IMR-90 (cell line): ENCODE measurements at regions not wholly inside any gene's neighbourhood (a gene's known extent, or its start where the extent isn't known, plus 50 kb on each side); places are given as distances from the start of the nearest gene placed in this dataset.

Experiments
- ATAC-seq: fragments of 200-7000 bp; cut with Tn5 transposase; 2 replicates; pipeline ENCODE4 v1.9.1; 2020; ENCODE audit warnings: low read depth, mild to moderate bottlenecking, moderate library complexity
- BruUV-seq: library from RNA; stranded (reverse); fragments of 400-500 nt; replicated peaks from 2 replicates; lab custom pipeline; 2021; lab: Mats Ljungman, UMichigan
- CTCF ChIA-PET: fragments of 300-600 bp; formaldehyde crosslinking; extraction: SDS; loops from one replicate; lab custom pipeline; 2021; ENCODE audit warnings: antibody characterized with exemption; lab: Yijun Ruan, JAX
- POLR2A ChIA-PET: fragments of 300-600 bp; sonication (Branson Sonifier 250); formaldehyde crosslinking; loops from one replicate; lab custom pipeline; 2022; ENCODE audit warnings: antibody characterized with exemption; ENCODE audit not compliant: unreplicated experiment; lab: Charles Lee
- DNase-seq: peaks from one replicate; pipeline ENCODE4 v3.0.0; 2013
- H2AFZ ChIP-seq: replicated peaks from 2 replicates; pipeline ENCODE3; 2013; ENCODE audit warnings: low read length, mild to moderate bottlenecking; ENCODE audit not compliant: poor library complexity
- H2AK5ac ChIP-seq: 2 replicates; pipeline ENCODE4 v1.6.1; 2013; ENCODE audit warnings: low read depth, low read length, inconsistent platforms
- H2AK9ac ChIP-seq: replicated peaks from 2 replicates; pipeline ENCODE3; 2013; ENCODE audit warnings: mild to moderate bottlenecking, low read depth, low read length, moderate library complexity; ENCODE audit not compliant: poor library complexity
- H2BK120ac ChIP-seq: 2 replicates; pipeline ENCODE4 v1.6.1; 2013; ENCODE audit warnings: low read depth, low read length, inconsistent platforms
- H2BK15ac ChIP-seq: 3 replicates; pipeline ENCODE4 v1.6.1; 2013; ENCODE audit warnings: low read depth, low read length, inconsistent platforms
- H2BK20ac ChIP-seq: 2 replicates; pipeline ENCODE4 v1.6.1; 2013; ENCODE audit warnings: low read depth, mild to moderate bottlenecking, inconsistent platforms, low read length, moderate library complexity
- H2BK5ac ChIP-seq: 2 replicates; pipeline ENCODE4 v1.6.1; 2013; ENCODE audit warnings: mild to moderate bottlenecking, low read depth, low read length, inconsistent platforms; ENCODE audit not compliant: poor library complexity, severe bottlenecking
- H3K14ac ChIP-seq: replicated peaks from 2 replicates; pipeline ENCODE4 v1.6.1; 2013; ENCODE audit warnings: low read depth, low read length, inconsistent platforms
- H3K18ac ChIP-seq: 2 replicates; pipeline ENCODE4 v1.6.1; 2013; ENCODE audit warnings: low read depth, low read length, control low read depth
- H3K23ac ChIP-seq: 2 replicates; pipeline ENCODE4 v1.6.1; 2013; ENCODE audit warnings: low read depth, low read length, inconsistent platforms
- H3K27ac ChIP-seq: 2 replicates; pipeline ENCODE4 v1.5.1; 2013; ENCODE audit warnings: mild to moderate bottlenecking, control low read depth, low read length; ENCODE audit not compliant: insufficient read depth
- H3K27me3 ChIP-seq: 2 replicates; pipeline ENCODE4 v1.6.1; 2013; ENCODE audit warnings: low read length; ENCODE audit not compliant: control insufficient read depth, insufficient read depth
- H3K36me3 ChIP-seq: 2 replicates; pipeline ENCODE4 v1.6.1; 2013; ENCODE audit warnings: low read length, mixed read lengths; ENCODE audit not compliant: control insufficient read depth, insufficient read depth
- H3K4ac ChIP-seq: 2 replicates; pipeline ENCODE4 v1.6.1; 2013; ENCODE audit warnings: low read depth, low read length, inconsistent platforms
- H3K4me1 ChIP-seq: 2 replicates; pipeline ENCODE4 v1.6.1; 2013; ENCODE audit warnings: low read length, mixed read lengths; ENCODE audit not compliant: control insufficient read depth, insufficient read depth
- H3K4me2 ChIP-seq: 2 replicates; pipeline ENCODE4 v1.6.1; 2013; ENCODE audit warnings: low read depth, mild to moderate bottlenecking, control low read depth, low read length, moderate library complexity
- H3K4me3 ChIP-seq: 2 replicates; pipeline ENCODE4 v1.5.1; 2013; ENCODE audit warnings: low read depth, mild to moderate bottlenecking, control low read depth, low read length, moderate library complexity; ENCODE audit not compliant: insufficient read depth
- H3K56ac ChIP-seq: 2 replicates; pipeline ENCODE4 v1.6.1; 2013; ENCODE audit warnings: low read length, inconsistent platforms; ENCODE audit not compliant: insufficient read depth; ENCODE audit errors: extremely low read depth
- H3K79me1 ChIP-seq, 2 experiments: 2 replicates each; pipeline ENCODE4 v1.6.1; 2013; ENCODE audit warnings: low read length in 2 of 2, inconsistent platforms in 1 of 2, low read depth in 1 of 2
- H3K9ac ChIP-seq: 2 replicates; pipeline ENCODE4 v1.6.1; 2013; ENCODE audit warnings: low read depth, low read length, control low read depth
- H3K9me1 ChIP-seq: 2 replicates; pipeline ENCODE4 v1.6.1; 2013; ENCODE audit warnings: low read length, inconsistent platforms; ENCODE audit not compliant: insufficient read depth
- H3K9me3 ChIP-seq: 2 replicates; pipeline ENCODE4 v1.6.1; 2013; ENCODE audit warnings: low read length; ENCODE audit not compliant: control insufficient read depth, insufficient read depth
- H4K20me1 ChIP-seq: 2 replicates; pipeline ENCODE4 v1.6.1; 2013; ENCODE audit warnings: low read length, inconsistent platforms; ENCODE audit not compliant: insufficient read depth
- H4K5ac ChIP-seq: 2 replicates; pipeline ENCODE4 v1.6.1; 2013; ENCODE audit warnings: mild to moderate bottlenecking, low read depth, low read length, control low read depth
- H4K8ac ChIP-seq, 2 experiments: 2 replicates each; pipeline ENCODE4 v1.6.1; 2013; ENCODE audit warnings: low read depth in 2 of 2, low read length in 2 of 2, control low read depth in 1 of 2, inconsistent platforms in 1 of 2
- H4K91ac ChIP-seq: 2 replicates; pipeline ENCODE4 v1.6.1; 2013; ENCODE audit warnings: low read depth, low read length, inconsistent platforms; ENCODE audit not compliant: insufficient read depth
- BHLHE40 ChIP-seq: fragments of 150-350 bp; IDR thresholded peaks from 2 replicates; pipeline ENCODE4 v1.6.1; 2016; ENCODE audit warnings: mild to moderate bottlenecking, low read depth, low read length
- CEBPB ChIP-seq: IDR thresholded peaks from 2 replicates; pipeline ENCODE4 v1.6.1; 2012; ENCODE audit warnings: low read depth, low read length, improper control_type of control experiment
- CHD1 ChIP-seq: IDR thresholded peaks from 2 replicates; pipeline ENCODE4 v1.6.1; 2012; ENCODE audit warnings: low read depth, low read length, improper control_type of control experiment
- ELK1 ChIP-seq: fragments of 150-350 bp; IDR thresholded peaks from 2 replicates; pipeline ENCODE4 v1.6.1; 2016; ENCODE audit warnings: low read depth, mild to moderate bottlenecking, low read length, moderate library complexity, borderline replicate concordance
- FOS ChIP-seq: fragments of 150-350 bp; IDR thresholded peaks from 2 replicates; pipeline ENCODE4 v1.6.1; 2016; ENCODE audit warnings: low read depth, low read length
- MAFK ChIP-seq: IDR thresholded peaks from 2 replicates; pipeline ENCODE4 v1.6.1; 2012; ENCODE audit warnings: low read depth, low read length, improper control_type of control experiment
- MAZ ChIP-seq: IDR thresholded peaks from 2 replicates; pipeline ENCODE4 v1.6.1; 2012; ENCODE audit warnings: low read depth, mild to moderate bottlenecking, low read length, improper control_type of control experiment, moderate library complexity, borderline replicate concordance
- MXI1 ChIP-seq: IDR thresholded peaks from 2 replicates; pipeline ENCODE4 v1.6.1; 2012; ENCODE audit warnings: low read depth, mild to moderate bottlenecking, low read length, moderate library complexity, borderline replicate concordance
- NFE2L2 ChIP-seq: fragments of 150-350 bp; IDR thresholded peaks from 2 replicates; pipeline ENCODE4 v1.6.1; 2016; ENCODE audit warnings: low read depth, mild to moderate bottlenecking, low read length
- POLR2A ChIP-seq: IDR thresholded peaks from 2 replicates; pipeline ENCODE4 v1.6.1; 2012; ENCODE audit warnings: mild to moderate bottlenecking, low read depth, low read length
- RAD21 ChIP-seq: IDR thresholded peaks from 2 replicates; pipeline ENCODE4 v1.6.1; 2012; ENCODE audit warnings: low read length, improper control_type of control experiment
- RCOR1 ChIP-seq: IDR thresholded peaks from 2 replicates; pipeline ENCODE4 v1.6.1; 2012; ENCODE audit warnings: mild to moderate bottlenecking, low read length, improper control_type of control experiment; ENCODE audit not compliant: insufficient replicate concordance
- RFX5 ChIP-seq: IDR thresholded peaks from 2 replicates; pipeline ENCODE4 v1.8.0; 2012; ENCODE audit warnings: low read depth, mild to moderate bottlenecking, low read length, moderate library complexity
- SMC3 ChIP-seq: fragments of 150-350 bp; IDR thresholded peaks from 2 replicates; pipeline ENCODE4 v1.6.1; 2016; ENCODE audit warnings: low read depth, mild to moderate bottlenecking, antibody characterized with exemption, low read length, moderate library complexity
- USF2 ChIP-seq: fragments of 150-350 bp; IDR thresholded peaks from 2 replicates; pipeline ENCODE4 v1.6.1; 2017; ENCODE audit warnings: mild to moderate bottlenecking, antibody characterized with exemption, low read length, low read depth
- WGBS, 2 experiments: methylation state at CpG; one replicate each; pipeline versions ENCODE4 v1.1.5 to v1.1.7; 2013; ENCODE audit warnings: missing lambda C conversion rate in 2 of 2; ENCODE audit not compliant: insufficient read length in 1 of 2; ENCODE audit errors: extremely low coverage in 2 of 2; 5-methylcytosine and 5-hydroxymethylcytosine counted together
- dilution Hi-C: fragments of 300-500 bp; cut with HindIII; formaldehyde crosslinking; loops from one replicate; pipeline ENCODE4 v1.14.3; 2018; ENCODE audit warnings: low sequenced_read_pairs; ENCODE audit not compliant: unreplicated experiment
- in situ Hi-C: fragments of 300-500 bp; cut with MboI; formaldehyde crosslinking; loops from 3 replicates; pipeline ENCODE4 v1.14.3; 2019; ENCODE audit warnings: low sequenced_read_pairs, inconsistent platforms, mixed read lengths
- intact Hi-C: fragments of 100-400 bp; cut with micrococcal nuclease; formaldehyde crosslinking; loops from 2 replicates; pipeline ENCODE4 v1.10.0; 2022
- TF ChIP-seq, protein P1 (sequence below): conservative IDR thresholded peaks from 2 replicates; pipeline ENCODE4 v1.5.1; 2012; ENCODE audit warnings: mild to moderate bottlenecking, low read depth, low read length, improper control_type of control experiment

DNA sequence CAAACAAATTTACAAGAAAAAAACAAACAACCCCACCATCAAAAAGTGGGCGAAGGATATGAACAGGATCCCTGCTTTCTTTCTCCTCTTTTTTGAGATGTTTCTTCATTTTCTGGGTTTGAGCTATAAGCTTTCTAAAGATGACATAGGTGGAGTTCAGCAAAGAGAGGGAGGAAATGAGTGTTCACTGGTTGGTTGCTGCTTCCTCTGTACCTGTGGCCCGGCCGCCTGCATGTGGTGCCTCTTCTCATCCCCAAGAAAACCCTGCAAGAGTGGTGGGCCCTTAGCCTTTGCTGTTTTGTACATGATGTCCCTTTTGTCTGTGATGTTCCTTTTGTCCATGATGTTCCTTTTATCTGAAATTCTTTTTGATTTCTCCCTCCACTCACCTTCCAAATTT lies 178.4 kb upstream of the SERP2 start:
- Histone ChIP-seq H3K56ac (no peak overlapping the region), H3K9ac (no peak overlapping the region), H2BK15ac (no peak overlapping the region), H3K14ac (no peak overlapping the region), H3K36me3 (no peaks in the 10 kb centered on the region), H2BK120ac (no peak overlapping the region), H3K79me1 (no peaks in the 10 kb centered on the region), H3K9me1 (no peaks in the 10 kb centered on the region; the same call in 1 of the 2 replicates), H3K4ac (no peak overlapping the region), H4K91ac (no peak overlapping the region), H3K9me3 (no peaks in the 10 kb centered on the region), H2BK5ac (no peak overlapping the region), H3K18ac (no peak overlapping the region), H4K8ac (no peak overlapping the region), H3K23ac (no peak overlapping the region), H4K20me1 (no peaks in the 10 kb centered on the region), H3K27ac (no peak overlapping the region), H3K4me3 (no peak overlapping the region), H2AFZ (no peak overlapping the region), H4K5ac (no peak overlapping the region), H3K4me2 (no peak overlapping the region), H3K27me3 (no peaks in the 10 kb centered on the region), H2AK5ac (no peak overlapping the region), H2BK20ac (no peak overlapping the region), H3K4me1 (peaks cover 3% of the 10 kb centered on the region; the same call in 1 of the 2 replicates), H2AK9ac (no peak overlapping the region)
- WGBS, 2 experiments, result 93% methylated on average over 2 of the region's 3 CpGs; no CpG with 5 or more reads in 1 of the 2 experiments
- ATAC-seq (no peak), DNase-seq (no peak)
- no TSS peak for BruUV-seq
- in situ Hi-C loops (no loop called here), dilution Hi-C loops (no loop called here), intact Hi-C loops (no loop called here)
- CTCF ChIA-PET, result interaction anchor here (1.1 kb wide), 1 partner anchor 26 kb away, joined by 3 read pairs; no protein-coding TSS in a partner anchor
- TF ChIP-seq RAD21 (no peak), MAZ (no peak), CEBPB (no peak), MAFK (no peak), RCOR1 (no peak), ELK1 (no peak), NFE2L2 (no peak), MXI1 (no peak), USF2 (no peak), CHD1 (no peak), POLR2A (no peak), SMC3 (no peak), RFX5 (no peak), FOS (no peak), BHLHE40 (no peak)
- TF ChIP-seq, protein P1, sequence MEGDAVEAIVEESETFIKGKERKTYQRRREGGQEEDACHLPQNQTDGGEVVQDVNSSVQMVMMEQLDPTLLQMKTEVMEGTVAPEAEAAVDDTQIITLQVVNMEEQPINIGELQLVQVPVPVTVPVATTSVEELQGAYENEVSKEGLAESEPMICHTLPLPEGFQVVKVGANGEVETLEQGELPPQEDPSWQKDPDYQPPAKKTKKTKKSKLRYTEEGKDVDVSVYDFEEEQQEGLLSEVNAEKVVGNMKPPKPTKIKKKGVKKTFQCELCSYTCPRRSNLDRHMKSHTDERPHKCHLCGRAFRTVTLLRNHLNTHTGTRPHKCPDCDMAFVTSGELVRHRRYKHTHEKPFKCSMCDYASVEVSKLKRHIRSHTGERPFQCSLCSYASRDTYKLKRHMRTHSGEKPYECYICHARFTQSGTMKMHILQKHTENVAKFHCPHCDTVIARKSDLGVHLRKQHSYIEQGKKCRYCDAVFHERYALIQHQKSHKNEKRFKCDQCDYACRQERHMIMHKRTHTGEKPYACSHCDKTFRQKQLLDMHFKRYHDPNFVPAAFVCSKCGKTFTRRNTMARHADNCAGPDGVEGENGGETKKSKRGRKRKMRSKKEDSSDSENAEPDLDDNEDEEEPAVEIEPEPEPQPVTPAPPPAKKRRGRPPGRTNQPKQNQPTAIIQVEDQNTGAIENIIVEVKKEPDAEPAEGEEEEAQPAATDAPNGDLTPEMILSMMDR, result no peak
- POLR2A ChIA-PET, result interaction anchor here (0.6 kb wide), 1 partner anchor 54 kb away, joined by 8 read pairs; no protein-coding TSS in a partner anchor
